ENCODE measurements at regions not wholly inside any gene's neighbourhood (a gene's known extent, or its start where the extent isn't known, plus 50 kb on each side); places are given as distances from the start of the nearest gene placed in this dataset.
"Not testable (repeated sequence)": the region's sequence is repeated elsewhere in the genome, so short reads cannot be mapped to it uniquely, and the experiment has no call there.

GRCh38 chr2:153626676-153627075 lies 148.1 kb upstream of the RPRM start:
- no peak for DNase-seq (ENCODE audit: low spot score)

GRCh38 chr2:153635494-153635893 lies 156.9 kb upstream of the RPRM start:
- no peak for DNase-seq (ENCODE audit: low spot score)

GRCh38 chr2:153641046-153641445 lies 162.5 kb upstream of the RPRM start:
- no peak for DNase-seq (ENCODE audit: low spot score)

GRCh38 chr2:153644955-153645354 lies 166.4 kb upstream of the RPRM start:
- no peak for DNase-seq (ENCODE audit: low spot score)

GRCh38 chr2:153645599-153645998 lies 167.0 kb upstream of the RPRM start:
- DNase-seq (ENCODE audit: low spot score) = no peak

- DNase-seq (ENCODE audit: low spot score) = no peak
Observed at GRCh38 chr2:153657651-153658050, 179.1 kb upstream of the RPRM start.

GRCh38 chr2:153661801-153662200 lies 183.2 kb upstream of the RPRM start:
- no peak for DNase-seq (ENCODE audit: low spot score)

GRCh38 chr2:153663371-153663770 lies 184.8 kb upstream of the RPRM start:
- DNase-seq (ENCODE audit: low spot score) = no peak

GRCh38 chr2:153664009-153664408 lies 185.4 kb upstream of the RPRM start:
- DNase-seq (ENCODE audit: low spot score) = not testable (repeated sequence)

GRCh38 chr2:153667475-153667874 lies 188.9 kb upstream of the RPRM start:
- DNase-seq (ENCODE audit: low spot score) = no peak

- DNase-seq (ENCODE audit: low spot score) = no peak
Observed at GRCh38 chr2:153668923-153669322, 190.4 kb upstream of the RPRM start.

GRCh38 chr2:153710128-153710527 lies 161.6 kb upstream of the GALNT13 start:
- no peak for DNase-seq (ENCODE audit: low spot score)

- no peak for DNase-seq (ENCODE audit: low spot score)
Observed at GRCh38 chr2:153715218-153715850, 156.4 kb upstream of the GALNT13 start.

GRCh38 chr2:153717060-153717459 lies 154.7 kb upstream of the GALNT13 start:
- no peak for DNase-seq (ENCODE audit: low spot score)

GRCh38 chr2:153739394-153739793 lies 132.3 kb upstream of the GALNT13 start:
- DNase-seq (ENCODE audit: low spot score) = no peak

- DNase-seq (ENCODE audit: low spot score) = no peak
Observed at GRCh38 chr2:153761936-153762335, 109.8 kb upstream of the GALNT13 start.

GRCh38 chr2:153766415-153766814 lies 105.3 kb upstream of the GALNT13 start:
- no peak for DNase-seq (ENCODE audit: low spot score)

GRCh38 chr2:153770359-153770991 lies 101.2 kb upstream of the GALNT13 start:
- DNase-seq (ENCODE audit: low spot score) = peak; percentile 30

GRCh38 chr2:153780241-153780640 lies 91.5 kb upstream of the GALNT13 start:
- DNase-seq (ENCODE audit: low spot score) = no peak

- no peak for DNase-seq (ENCODE audit: low spot score)
Observed at GRCh38 chr2:153786016-153786415, 85.7 kb upstream of the GALNT13 start.

GRCh38 chr2:153787612-153788011 lies 84.1 kb upstream of the GALNT13 start:
- no peak for DNase-seq (ENCODE audit: low spot score)

- no peak for DNase-seq (ENCODE audit: low spot score)
Observed at GRCh38 chr2:153802671-153803070, 69.1 kb upstream of the GALNT13 start.

- no peak for DNase-seq (ENCODE audit: low spot score)
Observed at GRCh38 chr2:153808679-153809078, 63.0 kb upstream of the GALNT13 start.

GRCh38 chr2:153811516-153811915 lies 60.2 kb upstream of the GALNT13 start:
- DNase-seq (ENCODE audit: low spot score) = peak; percentile 84
